NCI-H460 (cell line): ENCODE measurements at regions not wholly inside any gene's neighbourhood (a gene's known extent, or its start where the extent isn't known, plus 50 kb on each side); places are given as distances from the start of the nearest gene placed in this dataset.
"Not testable (repeated sequence)": the region's sequence is repeated elsewhere in the genome, so short reads cannot be mapped to it uniquely, and the experiment has no call there.

Experiments
- DNase-seq: peaks from one replicate; pipeline ENCODE4 v3.0.0-alpha.2; 2016; ENCODE audit warnings: low read depth; ENCODE audit errors: extremely low read depth

- no peak for DNase-seq
These were observed 746.9 kb upstream of the NRXN1 start for GRCh38 chr2:51778806-51779205.

- not testable (repeated sequence) for DNase-seq
These were observed 742.7 kb upstream of the NRXN1 start for GRCh38 chr2:51774606-51775005.

- DNase-seq = no peak
These were observed 728.5 kb upstream of the NRXN1 start for GRCh38 chr2:51760441-51760840.

- DNase-seq = no peak
These were observed 726.1 kb upstream of the NRXN1 start for GRCh38 chr2:51758081-51758480.

GRCh38 chr2:51734115-51734514, 702.2 kb upstream of the NRXN1 start:
- no peak for DNase-seq

- no peak for DNase-seq
These were observed 691.8 kb upstream of the NRXN1 start for GRCh38 chr2:51723691-51724090.

- peak; percentile 26 for DNase-seq
These were observed 690.4 kb upstream of the NRXN1 start for GRCh38 chr2:51722311-51722710.

GRCh38 chr2:51720826-51721225, 688.9 kb upstream of the NRXN1 start:
- no peak for DNase-seq

- DNase-seq = no peak
These were observed 686.9 kb upstream of the NRXN1 start for GRCh38 chr2:51718881-51719280.

- peak; percentile 78 for DNase-seq
These were observed 685.4 kb upstream of the NRXN1 start for GRCh38 chr2:51717312-51717711.

- DNase-seq = no peak
These were observed 679.8 kb upstream of the NRXN1 start for GRCh38 chr2:51711766-51712165.

- DNase-seq = no peak
These were observed 678.3 kb upstream of the NRXN1 start for GRCh38 chr2:51710222-51710621.

- DNase-seq = no peak
These were observed 675.7 kb upstream of the NRXN1 start for GRCh38 chr2:51707625-51708024.

GRCh38 chr2:51706220-51706619, 674.3 kb upstream of the NRXN1 start:
- no peak for DNase-seq

GRCh38 chr2:51705417-51705816, 673.5 kb upstream of the NRXN1 start:
- DNase-seq = no peak

- no peak for DNase-seq
These were observed 666.1 kb upstream of the NRXN1 start for GRCh38 chr2:51698021-51698420.

GRCh38 chr2:51697095-51697494, 665.2 kb upstream of the NRXN1 start:
- DNase-seq = no peak

- DNase-seq = no peak
These were observed 663.6 kb upstream of the NRXN1 start for GRCh38 chr2:51695531-51695930.

GRCh38 chr2:51693640-51694039, 661.7 kb upstream of the NRXN1 start:
- DNase-seq = no peak

GRCh38 chr2:51681854-51682253, 649.9 kb upstream of the NRXN1 start:
- DNase-seq = no peak

GRCh38 chr2:51673628-51674027, 641.7 kb upstream of the NRXN1 start:
- DNase-seq = no peak

GRCh38 chr2:51667679-51668078, 635.7 kb upstream of the NRXN1 start:
- no peak for DNase-seq

- DNase-seq = no peak
These were observed 630.3 kb upstream of the NRXN1 start for GRCh38 chr2:51662187-51662586.

GRCh38 chr2:51657849-51658248, 625.9 kb upstream of the NRXN1 start:
- no peak for DNase-seq
